OCI-LY3 (cell line): ENCODE measurements at regions not wholly inside any gene's neighbourhood (a gene's known extent, or its start where the extent isn't known, plus 50 kb on each side); places are given as distances from the start of the nearest gene placed in this dataset.

Experiments
- H2AFZ ChIP-seq: fragments of 200-600, 300-600 bp; shearing (Covaris generic); 2 replicates; pipeline ENCODE4 v1.6.0; 2014; ENCODE audit warnings: antibody characterized with exemption, low read depth, low read length
- H3K27ac ChIP-seq: fragments of 200-600, 300-600 bp; sonication (generic); 2 replicates; pipeline ENCODE4 v1.5.1; 2014; ENCODE audit warnings: mild to moderate bottlenecking, low read length, moderate library complexity, mixed read lengths
- H3K27me3 ChIP-seq: fragments of 200-600, 300-600 bp; sonication (generic); 2 replicates; pipeline ENCODE4 v1.6.1; 2014; ENCODE audit warnings: low read depth, low read length, mixed read lengths
- H3K36me3 ChIP-seq: fragments of 200-600, 300-600 bp; sonication (generic); replicated peaks from 2 replicates; pipeline ENCODE3; 2014; ENCODE audit warnings: low read depth, low read length, mixed read lengths
- H3K4me1 ChIP-seq: fragments of 300-600, 200-600 bp; sonication (generic); 2 replicates; pipeline ENCODE4 v1.6.1; 2014; ENCODE audit warnings: low read length, mixed read lengths
- H3K4me2 ChIP-seq: fragments of 200-600, 300-600 bp; sonication (generic); 2 replicates; pipeline ENCODE4 v1.6.1; 2014; ENCODE audit warnings: low read length, mixed read lengths
- H3K4me3 ChIP-seq: fragments of 300-600, 200-600 bp; sonication (generic); 2 replicates; pipeline ENCODE4 v1.5.1; 2014; ENCODE audit warnings: antibody characterized with exemption, mild to moderate bottlenecking, low read length, moderate library complexity
- H3K79me2 ChIP-seq: fragments of 300-600, 200-600 bp; shearing (Covaris generic); 2 replicates; pipeline ENCODE4 v1.6.1; 2014; ENCODE audit warnings: mild to moderate bottlenecking, low read length, mixed read lengths
- H3K9ac ChIP-seq: fragments of 300-600, 200-600 bp; shearing (Covaris generic); 2 replicates; pipeline ENCODE4 v1.6.0; 2014; ENCODE audit warnings: mild to moderate bottlenecking, low read length, moderate library complexity
- H3K9me3 ChIP-seq: fragments of 200-600, 300-600 bp; shearing (Covaris generic); 2 replicates; pipeline ENCODE4 v1.6.1; 2014; ENCODE audit warnings: low read length, mixed read lengths; ENCODE audit not compliant: insufficient read depth
- H4K20me1 ChIP-seq: fragments of 200-600, 300-600 bp; sonication (generic); 2 replicates; pipeline ENCODE4 v1.6.1; 2016; ENCODE audit warnings: low read length, mixed read lengths; ENCODE audit not compliant: insufficient read depth
- EZH2phosphoT487 ChIP-seq: fragments of 200-600 bp; shearing (Covaris generic); IDR thresholded peaks from 2 replicates; pipeline ENCODE4 v1.6.1; 2018; ENCODE audit warnings: antibody characterized with exemption, mixed run types, low read depth
- TF ChIP-seq, protein P1 (sequence below): fragments of 200-600, 300-600 bp; sonication (generic); IDR thresholded peaks from 2 replicates; pipeline ENCODE4 v1.5.1; 2014; ENCODE audit warnings: antibody characterized with exemption, low read length, low read depth

- Histone ChIP-seq H3K79me2 (no peaks in the 10 kb centered on the region), H3K4me1 (no peaks in the 10 kb centered on the region), H4K20me1 (no peaks in the 10 kb centered on the region), H3K4me3 (no peak overlapping the region), H3K36me3 (no peaks in the 10 kb centered on the region), H3K9me3 (no peaks in the 10 kb centered on the region), H3K27ac (no peak overlapping the region), H2AFZ (no peak overlapping the region), H3K4me2 (no peak overlapping the region), H3K27me3 (no peaks in the 10 kb centered on the region), H3K9ac (no peak overlapping the region)
- no peak for TF ChIP-seq EZH2phosphoT487
- TF ChIP-seq, protein P1, sequence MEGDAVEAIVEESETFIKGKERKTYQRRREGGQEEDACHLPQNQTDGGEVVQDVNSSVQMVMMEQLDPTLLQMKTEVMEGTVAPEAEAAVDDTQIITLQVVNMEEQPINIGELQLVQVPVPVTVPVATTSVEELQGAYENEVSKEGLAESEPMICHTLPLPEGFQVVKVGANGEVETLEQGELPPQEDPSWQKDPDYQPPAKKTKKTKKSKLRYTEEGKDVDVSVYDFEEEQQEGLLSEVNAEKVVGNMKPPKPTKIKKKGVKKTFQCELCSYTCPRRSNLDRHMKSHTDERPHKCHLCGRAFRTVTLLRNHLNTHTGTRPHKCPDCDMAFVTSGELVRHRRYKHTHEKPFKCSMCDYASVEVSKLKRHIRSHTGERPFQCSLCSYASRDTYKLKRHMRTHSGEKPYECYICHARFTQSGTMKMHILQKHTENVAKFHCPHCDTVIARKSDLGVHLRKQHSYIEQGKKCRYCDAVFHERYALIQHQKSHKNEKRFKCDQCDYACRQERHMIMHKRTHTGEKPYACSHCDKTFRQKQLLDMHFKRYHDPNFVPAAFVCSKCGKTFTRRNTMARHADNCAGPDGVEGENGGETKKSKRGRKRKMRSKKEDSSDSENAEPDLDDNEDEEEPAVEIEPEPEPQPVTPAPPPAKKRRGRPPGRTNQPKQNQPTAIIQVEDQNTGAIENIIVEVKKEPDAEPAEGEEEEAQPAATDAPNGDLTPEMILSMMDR, result no peak
Observed at GRCh38 chr4:58507079-58507478, 1396.9 kb upstream of the IGFBP7 start.

- Histone ChIP-seq H3K9ac (no peak overlapping the region), H3K36me3 (no peaks in the 10 kb centered on the region), H3K79me2 (no peaks in the 10 kb centered on the region), H3K4me3 (no peak overlapping the region), H3K4me2 (no peak overlapping the region), H3K27ac (no peak overlapping the region), H3K4me1 (no peaks in the 10 kb centered on the region), H4K20me1 (no peaks in the 10 kb centered on the region), H3K27me3 (no peaks in the 10 kb centered on the region), H2AFZ (no peak overlapping the region), H3K9me3 (no peaks in the 10 kb centered on the region)
- TF ChIP-seq, protein P1, result no peak
- no peak for TF ChIP-seq EZH2phosphoT487
Observed at GRCh38 chr4:58502839-58503238, 1392.7 kb upstream of the IGFBP7 start.

DNA sequence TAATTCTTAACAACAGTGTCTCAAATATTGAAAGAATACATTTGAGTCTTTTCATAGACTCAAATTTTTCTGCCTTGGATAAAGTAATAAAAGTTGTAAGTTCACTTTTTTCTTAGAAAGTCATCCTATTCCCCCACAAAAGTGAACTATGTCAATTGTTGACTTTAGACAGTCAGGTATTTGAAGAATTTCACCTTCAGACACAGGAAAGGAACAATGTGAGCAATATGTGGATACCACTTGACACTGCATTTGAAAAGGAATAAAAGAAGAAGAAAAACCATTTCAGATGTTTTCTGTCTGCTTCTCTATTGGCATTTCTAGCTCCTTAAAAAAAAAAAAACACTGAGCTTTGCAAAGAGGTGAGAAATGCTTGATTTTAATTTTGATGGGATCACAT lies 1389.0 kb upstream of the IGFBP7 start:
- Histone ChIP-seq H3K9me3 (no peaks in the 10 kb centered on the region), H3K36me3 (no peaks in the 10 kb centered on the region), H3K4me2 (no peak overlapping the region), H3K4me3 (no peak overlapping the region), H3K27ac (no peak overlapping the region), H3K27me3 (no peaks in the 10 kb centered on the region), H2AFZ (no peak overlapping the region), H4K20me1 (no peaks in the 10 kb centered on the region), H3K9ac (no peak overlapping the region), H3K79me2 (no peaks in the 10 kb centered on the region), H3K4me1 (no peaks in the 10 kb centered on the region)
- TF ChIP-seq, protein P1, result no peak
- no peak for TF ChIP-seq EZH2phosphoT487

DNA sequence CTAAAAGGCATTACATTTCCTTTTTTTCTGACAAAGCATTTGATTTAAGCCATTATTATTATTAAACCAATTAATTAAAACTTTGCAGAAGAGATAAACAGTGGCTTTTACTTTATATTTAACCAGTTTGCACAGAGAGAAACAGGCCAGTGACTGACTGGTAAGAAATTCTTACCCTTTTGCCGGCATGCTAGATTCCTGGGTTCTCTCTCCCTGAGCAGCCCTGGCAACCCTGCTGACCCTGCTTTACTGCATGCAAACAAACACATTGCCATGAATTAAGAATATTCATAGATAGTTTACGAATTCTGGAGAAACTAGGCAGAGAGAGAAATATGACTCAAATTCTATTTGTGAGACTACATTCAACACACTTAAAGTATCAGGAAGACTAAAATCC lies 1381.4 kb upstream of the IGFBP7 start:
- no peak overlapping the region for H3K4me2 ChIP-seq
- H2AFZ ChIP-seq, result no peak overlapping the region
- no peaks in the 10 kb centered on the region for H3K27me3 ChIP-seq
- no peak overlapping the region for H3K9ac ChIP-seq
- H3K36me3 ChIP-seq, result no peaks in the 10 kb centered on the region
- no peak overlapping the region for H3K4me3 ChIP-seq
- H3K4me1 ChIP-seq, result no peaks in the 10 kb centered on the region
- no peak overlapping the region for H3K27ac ChIP-seq
- TF ChIP-seq EZH2phosphoT487, result no peak
- TF ChIP-seq, protein P1, result no peak
- H3K9me3 ChIP-seq, result no peaks in the 10 kb centered on the region
- H3K79me2 ChIP-seq, result no peaks in the 10 kb centered on the region
- H4K20me1 ChIP-seq, result no peaks in the 10 kb centered on the region
